ENCODE measurements at regions not wholly inside any gene's neighbourhood (a gene's known extent, or its start where the extent isn't known, plus 50 kb on each side); places are given as distances from the start of the nearest gene placed in this dataset.

- TF ChIP-seq CHD2 (IDR thresholded peaks at IDR 0.05; ENCODE audit: low read length, partially characterized antibody) (no peak), KDM5A (IDR thresholded peaks at IDR 0.05) (no peak), CTCF (IDR thresholded peaks at IDR 0.05) (no peak), RAD21 (conservative IDR thresholded peaks at IDR 0.05 in 1 of 2, IDR thresholded peaks at IDR 0.05 in 1 of 2) (no peak), JUNB (IDR thresholded peaks at IDR 0.05) (no peak)
Measured at GRCh38 chr2:60118917-60119316, 434.5 kb downstream of the BCL11A start.

Data from A549 (cell line).